Activated CD4-positive, alpha-beta T cell treated with anti-CD3 and anti-CD28 coated beads for 4 hours (primary cell): ENCODE measurements at regions not wholly inside any gene's neighbourhood (a gene's known extent, or its start where the extent isn't known, plus 50 kb on each side); places are given as distances from the start of the nearest gene placed in this dataset.
A peak's percentile ranks its signal among the peaks of the same experiment; 100 is the strongest.

Experiments
- DNase-seq, 2 donors: peaks; one replicate each; pipeline ENCODE4 v3.0.0-alpha.2; 2020

DNA sequence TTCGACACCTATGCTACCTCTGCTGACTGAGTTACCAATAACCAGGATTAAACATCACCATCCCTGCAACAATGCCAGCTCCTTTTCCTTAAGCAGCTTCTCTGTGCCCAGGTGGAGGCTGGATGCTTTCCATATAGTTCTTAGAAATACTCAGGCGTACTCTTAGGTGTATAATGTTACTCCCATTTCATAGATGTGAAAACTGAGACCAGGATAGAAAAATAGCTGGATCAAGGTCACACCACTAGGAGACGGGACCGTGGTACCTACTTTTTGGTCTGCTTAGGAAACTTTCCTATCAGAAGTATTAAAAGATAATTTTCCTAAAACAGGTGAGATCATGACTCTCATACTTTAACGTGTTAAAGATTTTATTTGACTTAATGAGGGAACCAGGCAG lies 141.7 kb upstream of the RPL38 start:
- DNase-seq = no peak

DNA sequence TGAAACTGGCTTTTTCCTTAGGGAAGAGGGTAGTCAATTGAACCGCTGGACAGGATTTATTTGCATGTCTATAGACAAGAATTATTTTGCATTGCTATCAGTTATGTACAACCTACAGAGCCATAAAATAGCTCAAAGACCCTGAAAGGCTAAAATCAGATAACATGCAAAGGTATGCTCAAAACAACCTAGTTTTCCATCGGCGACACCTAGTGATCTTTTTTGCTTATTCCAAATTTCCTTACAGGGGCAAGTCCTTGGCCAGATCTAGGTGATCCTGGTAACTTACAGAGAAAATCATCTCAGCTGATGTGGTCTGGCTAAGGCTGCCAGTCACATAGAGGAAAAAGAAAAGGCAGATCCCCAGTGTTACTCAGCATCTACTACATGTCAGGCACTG lies 141.2 kb upstream of the RPL38 start:
- no peak for DNase-seq

- no peak for DNase-seq
These were observed 140.0 kb upstream of the RPL38 start for GRCh38 chr17:74063439-74063838.

- DNase-seq = no peak
These were observed 133.1 kb upstream of the RPL38 start for GRCh38 chr17:74070374-74070773.

- DNase-seq = no peak
These were observed 132.3 kb upstream of the RPL38 start for GRCh38 chr17:74070998-74071679.

- no peak for DNase-seq
These were observed 131.1 kb upstream of the RPL38 start for GRCh38 chr17:74072340-74072739.

DNA sequence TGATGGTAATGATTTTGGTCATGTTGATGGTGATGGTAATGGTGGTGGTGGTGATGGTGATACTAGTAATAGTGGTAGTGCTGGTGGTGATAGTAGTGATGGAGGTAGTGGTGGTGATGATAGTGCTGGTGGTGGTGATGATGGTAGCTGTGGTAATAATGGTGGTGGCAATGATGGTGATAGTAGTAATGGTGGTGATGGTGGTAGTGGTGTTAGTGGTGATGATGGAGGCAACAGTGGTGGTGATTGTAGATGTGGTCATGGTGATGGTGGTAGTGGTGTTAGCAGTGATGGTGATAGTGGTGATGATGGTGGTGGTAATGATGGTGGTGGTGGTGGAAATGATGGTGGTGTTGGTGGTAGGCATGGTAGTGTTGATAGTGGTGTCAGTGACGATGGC lies 127.0 kb upstream of the RPL38 start:
- no peak for DNase-seq

DNA sequence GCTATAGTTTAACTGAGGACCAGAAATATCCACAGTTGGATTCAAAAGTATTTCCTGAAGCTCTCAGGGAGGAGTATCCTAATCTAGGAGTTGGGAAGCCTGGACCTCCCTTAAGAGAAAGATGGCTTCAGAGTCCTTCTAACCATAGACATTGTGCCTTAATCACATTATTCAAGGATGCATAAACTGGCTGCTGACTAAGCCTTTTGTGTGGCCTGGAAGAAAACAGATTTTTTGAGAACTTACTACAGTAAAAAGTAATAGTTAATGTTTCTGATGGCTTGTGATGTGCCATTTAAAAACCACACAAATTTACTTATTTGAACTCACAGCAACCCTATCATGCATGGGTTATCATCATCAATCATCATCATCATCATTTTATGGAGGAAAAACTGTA lies 126.2 kb upstream of the RPL38 start:
- no peak for DNase-seq

- no peak for DNase-seq
These were observed 125.0 kb upstream of the RPL38 start for GRCh38 chr17:74078363-74078941.

GRCh38 chr17:74079537-74080300 lies 123.8 kb upstream of the RPL38 start:
- DNase-seq = no peak

DNA sequence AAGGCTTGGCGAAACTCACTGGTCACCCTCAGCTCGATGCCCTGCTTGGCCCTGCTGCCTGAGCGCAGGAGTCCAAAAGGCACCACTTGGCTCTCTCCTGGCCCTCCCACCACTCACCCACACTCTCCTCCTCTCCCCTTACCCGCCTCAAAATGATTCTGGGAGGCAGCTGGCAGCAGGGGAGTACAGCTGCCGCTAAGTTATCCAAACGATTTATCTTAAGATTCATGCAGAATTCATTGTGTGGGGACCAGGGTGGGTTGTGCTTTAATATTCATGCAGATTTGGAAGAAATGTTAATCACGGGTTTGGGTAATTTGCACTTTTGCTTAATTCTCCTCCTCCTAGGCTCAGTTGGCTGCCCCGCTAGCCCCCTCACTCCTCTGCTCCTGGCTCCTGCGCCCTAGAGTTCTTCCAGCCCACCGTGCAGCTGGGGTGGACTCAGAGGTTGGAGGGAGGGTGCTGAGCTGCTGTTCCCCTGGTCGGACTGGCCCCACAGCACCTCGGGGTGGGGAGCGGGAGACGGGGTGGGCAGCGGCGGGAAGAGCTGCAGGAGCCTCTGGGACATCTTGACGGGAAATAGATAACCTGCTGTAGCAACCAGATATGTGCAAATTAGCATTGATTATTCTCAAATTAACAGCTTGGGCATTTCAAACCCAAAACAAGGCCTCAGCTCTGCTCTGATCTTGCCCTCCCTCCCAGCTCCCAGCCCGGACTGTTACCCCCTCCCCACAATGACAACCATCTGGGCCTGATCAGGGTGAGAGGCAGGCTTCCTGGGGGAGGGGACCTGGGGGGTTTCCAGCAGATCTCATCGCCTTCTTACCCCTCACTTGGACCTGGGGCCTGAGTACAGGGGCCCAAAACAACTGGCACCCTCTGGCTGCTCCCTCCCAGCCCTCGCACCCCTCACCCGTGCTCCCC lies 122.6 kb upstream of the RPL38 start:
- DNase-seq = no peak

DNA sequence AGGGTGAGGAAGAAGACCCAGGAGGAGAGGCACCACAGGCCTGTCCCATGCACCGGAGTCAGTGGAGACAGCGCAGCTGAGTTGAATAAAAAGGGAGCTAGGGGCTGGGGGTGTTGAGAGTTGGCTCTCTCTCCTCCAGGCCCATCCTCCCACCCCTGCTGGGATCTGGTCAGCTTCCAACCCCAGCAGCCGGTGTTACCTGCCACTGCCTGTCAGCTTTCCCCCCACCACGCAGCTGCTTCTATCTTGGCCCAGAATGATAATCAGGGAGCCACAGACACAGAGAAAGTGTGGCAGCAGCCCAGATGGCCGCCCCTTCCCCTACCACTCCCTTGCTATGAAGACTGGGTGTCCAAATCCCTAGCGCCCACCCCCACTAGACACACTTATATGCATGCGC lies 120.6 kb upstream of the RPL38 start:
- DNase-seq = no peak

- no peak for DNase-seq
These were observed 120.2 kb upstream of the RPL38 start for GRCh38 chr17:74083321-74083720.

DNA sequence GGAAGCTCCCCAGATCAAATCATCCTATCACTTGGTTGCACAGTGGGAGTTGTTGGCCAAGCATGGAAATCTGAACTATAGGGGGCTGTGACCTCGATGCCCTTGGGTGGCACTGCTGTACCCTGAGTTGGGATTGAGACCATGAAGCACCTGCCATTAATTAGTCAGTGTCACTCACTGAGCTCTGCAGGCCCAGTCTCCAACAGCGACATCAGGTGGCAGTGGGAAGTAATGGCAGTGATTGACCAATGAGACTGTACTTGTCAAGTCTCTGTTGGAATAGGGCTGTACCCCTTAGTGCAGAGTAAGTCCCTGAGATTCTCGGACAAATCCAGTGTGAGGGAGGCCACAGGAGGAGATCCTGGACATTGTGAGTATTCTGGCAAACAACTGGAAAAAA lies 118.0 kb upstream of the RPL38 start:
- DNase-seq = no peak

DNA sequence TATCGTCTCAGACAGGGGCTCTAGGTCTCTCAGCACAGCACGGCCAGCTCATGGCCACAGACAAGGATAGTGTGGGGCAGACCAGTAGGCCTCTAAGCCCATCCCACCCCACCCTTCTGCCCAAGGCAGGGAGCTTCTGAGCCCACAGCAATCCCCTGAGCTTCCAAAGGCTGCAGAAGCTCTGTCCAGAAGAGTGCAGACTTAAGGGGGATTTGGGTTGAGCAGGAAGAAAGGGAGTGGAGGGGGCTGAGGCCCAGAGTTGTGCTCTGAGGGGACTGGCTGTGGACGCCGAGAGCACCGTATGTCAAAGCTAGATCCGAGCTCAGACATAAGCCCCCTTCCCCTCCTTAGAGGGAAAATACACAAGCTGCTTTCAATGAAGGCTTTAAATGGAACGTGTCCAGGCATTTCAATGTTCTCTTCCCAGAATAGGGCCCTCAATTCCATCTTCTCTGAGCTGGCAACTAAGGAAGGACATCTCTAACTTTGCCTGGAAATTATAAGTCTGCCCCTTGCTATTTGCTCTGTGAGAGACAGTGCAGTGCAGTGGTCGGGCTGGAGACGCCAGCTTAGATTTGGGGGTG lies 116.4 kb upstream of the RPL38 start:
- DNase-seq = no peak

DNA sequence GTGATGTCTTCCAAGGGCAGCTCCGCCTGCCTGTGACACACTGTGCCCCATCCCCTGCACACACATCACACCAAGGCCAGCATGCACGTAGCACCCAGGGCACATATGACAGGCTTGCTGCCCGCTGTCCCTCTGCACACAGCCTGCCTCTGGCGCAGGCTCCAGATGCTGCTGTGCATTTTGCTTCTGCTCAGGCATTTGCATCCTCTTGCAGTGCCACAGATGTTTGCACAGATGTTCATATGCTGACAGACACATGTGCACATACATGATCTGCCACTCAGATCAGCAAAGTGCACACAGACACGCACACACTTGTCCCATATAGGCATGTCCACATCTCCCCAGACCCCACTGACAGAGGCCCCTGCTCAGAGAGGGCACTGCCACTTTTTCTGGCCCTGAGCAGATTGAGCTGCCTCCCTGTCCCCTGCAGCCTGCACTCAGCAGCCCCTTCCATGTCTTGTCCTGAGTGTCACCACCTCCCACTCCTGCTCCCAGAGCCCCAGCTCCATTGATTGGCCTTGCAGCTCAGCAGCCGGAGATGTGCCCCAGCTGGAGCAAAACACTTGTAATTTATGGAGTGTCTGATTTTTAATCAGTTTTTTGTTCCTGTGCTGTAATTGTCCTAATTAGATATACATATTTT lies 115.1 kb upstream of the RPL38 start:
- DNase-seq = no peak

GRCh38 chr17:74088934-74089329 lies 114.5 kb upstream of the RPL38 start:
- DNase-seq = no peak

DNA sequence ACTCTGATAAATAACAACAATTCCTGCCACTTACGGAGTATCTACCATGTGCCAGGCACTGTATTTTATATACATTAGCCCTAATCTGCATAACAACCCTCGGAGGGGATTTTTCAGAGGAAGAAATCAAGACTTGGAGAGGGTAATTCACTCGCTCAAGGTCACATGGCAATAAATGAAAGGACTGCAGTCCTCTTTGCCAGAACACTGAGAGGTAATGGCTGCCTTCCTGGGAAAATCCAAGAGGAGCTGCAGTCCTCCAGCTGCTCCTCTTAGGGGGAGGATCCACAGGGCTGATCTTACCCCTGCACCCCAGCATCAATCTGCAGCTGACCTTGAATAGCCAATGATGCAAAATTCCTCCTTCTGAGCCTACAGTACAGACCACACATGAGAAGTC lies 114.1 kb upstream of the RPL38 start:
- DNase-seq = no peak

GRCh38 chr17:74089869-74090464 lies 113.5 kb upstream of the RPL38 start:
- DNase-seq = peak in 1 of 2 donors; percentile 15

GRCh38 chr17:74094651-74095050 lies 108.8 kb upstream of the RPL38 start:
- no peak for DNase-seq

- DNase-seq = no peak
These were observed 107.0 kb upstream of the RPL38 start for GRCh38 chr17:74096456-74096855.
